ENCODE measurements at regions not wholly inside any gene's neighbourhood (a gene's known extent, or its start where the extent isn't known, plus 50 kb on each side); places are given as distances from the start of the nearest gene placed in this dataset.

- Histone ChIP-seq H3K27ac (ENCODE audit: low read depth in 2 of 2, low read length in 2 of 2) (no peak overlapping the region), H3K9me3 (ENCODE audit: control insufficient read depth in 2 of 3, insufficient read depth in 1 of 3, low read length in 3 of 3) (peaks cover 0 to 7% (median 0%) of the 10 kb centered on the region in 3 donors), H3K27me3 (ENCODE audit: control insufficient read depth, insufficient read depth, low read length) (no peaks in the 10 kb centered on the region), H3K4me3 (ENCODE audit: low read length in 3 of 3) (no peak overlapping the region), H3K4me1 (ENCODE audit: control insufficient read depth in 2 of 3, insufficient read depth in 2 of 3, low read depth in 1 of 3, low read length in 3 of 3) (no peaks in the 10 kb centered on the region), H3K36me3 (ENCODE audit: control insufficient read depth in 2 of 3, insufficient read depth in 3 of 3, low read length in 3 of 3) (no peaks in the 10 kb centered on the region), H3K9ac (ENCODE audit: low read length in 3 of 3) (no peak overlapping the region)
- no peak for TF ChIP-seq CTCF (IDR thresholded peaks at IDR 0.05; ENCODE audit: borderline replicate concordance, extremely low read depth, insufficient read depth)
- FAIRE-seq (no peak), DNase-seq (no peak)
- intact Hi-C loops (cut with DNase I) = no loop called here
Observed at GRCh38 chr14:84195514-84195913, 1334.4 kb upstream of the FLRT2 start.

- Histone ChIP-seq H3K36me3 (ENCODE audit: control insufficient read depth in 2 of 3, insufficient read depth in 3 of 3, low read length in 3 of 3) (no peaks in the 10 kb centered on the region), H3K4me3 (ENCODE audit: low read length in 3 of 3) (no peak overlapping the region), H3K9me3 (ENCODE audit: control insufficient read depth in 2 of 3, insufficient read depth in 1 of 3, low read length in 3 of 3) (peaks cover 0 to 7% (median 0%) of the 10 kb centered on the region in 3 donors), H3K27ac (ENCODE audit: low read depth in 2 of 2, low read length in 2 of 2) (no peak overlapping the region), H3K27me3 (ENCODE audit: control insufficient read depth, insufficient read depth, low read length) (no peaks in the 10 kb centered on the region), H3K4me1 (ENCODE audit: control insufficient read depth in 2 of 3, insufficient read depth in 2 of 3, low read depth in 1 of 3, low read length in 3 of 3) (no peaks in the 10 kb centered on the region), H3K9ac (ENCODE audit: low read length in 3 of 3) (no peak overlapping the region)
- intact Hi-C loops (cut with DNase I) = no loop called here
- no peak for DNase-seq
- no peak for TF ChIP-seq CTCF (IDR thresholded peaks at IDR 0.05; ENCODE audit: borderline replicate concordance, extremely low read depth, insufficient read depth)
- no peak for FAIRE-seq
Observed at GRCh38 chr14:84197704-84198103, 1332.2 kb upstream of the FLRT2 start.

- H3K4me1 ChIP-seq (ENCODE audit: control insufficient read depth in 2 of 3, insufficient read depth in 2 of 3, low read depth in 1 of 3, low read length in 3 of 3) = no peaks in the 10 kb centered on the region
- no peaks in the 10 kb centered on the region for H3K27me3 ChIP-seq (ENCODE audit: control insufficient read depth, insufficient read depth, low read length)
- H3K9me3 ChIP-seq (ENCODE audit: control insufficient read depth in 2 of 3, insufficient read depth in 1 of 3, low read length in 3 of 3) = no peaks in the 10 kb centered on the region
- H3K9ac ChIP-seq (ENCODE audit: low read length in 3 of 3) = no peak overlapping the region
- FAIRE-seq (no peak), DNase-seq (peak in 2 of 5 donors; percentile 4 to 21)
- no peak overlapping the region for H3K4me3 ChIP-seq (ENCODE audit: low read length in 3 of 3)
- H3K27ac ChIP-seq (ENCODE audit: low read depth in 2 of 2, low read length in 2 of 2) = no peak overlapping the region
- no peak for TF ChIP-seq CTCF (IDR thresholded peaks at IDR 0.05; ENCODE audit: borderline replicate concordance, extremely low read depth, insufficient read depth)
- intact Hi-C loops (cut with DNase I) = no loop called here
- H3K36me3 ChIP-seq (ENCODE audit: control insufficient read depth in 2 of 3, insufficient read depth in 3 of 3, low read length in 3 of 3) = no peaks in the 10 kb centered on the region
Observed at GRCh38 chr14:84202486-84202885, 1327.5 kb upstream of the FLRT2 start.

GRCh38 chr14:84203896-84204295 is 1326.0 kb upstream of the FLRT2 start:
- Histone ChIP-seq H3K9ac (ENCODE audit: low read length in 3 of 3) (no peak overlapping the region), H3K4me1 (ENCODE audit: control insufficient read depth in 2 of 3, insufficient read depth in 2 of 3, low read depth in 1 of 3, low read length in 3 of 3) (no peaks in the 10 kb centered on the region), H3K36me3 (ENCODE audit: control insufficient read depth in 2 of 3, insufficient read depth in 3 of 3, low read length in 3 of 3) (no peaks in the 10 kb centered on the region), H3K27me3 (ENCODE audit: control insufficient read depth, insufficient read depth, low read length) (no peaks in the 10 kb centered on the region), H3K4me3 (ENCODE audit: low read length in 3 of 3) (no peak overlapping the region), H3K9me3 (ENCODE audit: control insufficient read depth in 2 of 3, insufficient read depth in 1 of 3, low read length in 3 of 3) (no peaks in the 10 kb centered on the region), H3K27ac (ENCODE audit: low read depth in 2 of 2, low read length in 2 of 2) (no peak overlapping the region)
- intact Hi-C loops (cut with DNase I) = no loop called here
- FAIRE-seq (no peak), DNase-seq (no peak)
- TF ChIP-seq CTCF (IDR thresholded peaks at IDR 0.05; ENCODE audit: borderline replicate concordance, extremely low read depth, insufficient read depth) = no peak

All from kidney (tissue), 13 donors.